Adrenal gland (tissue), 5 donors: ENCODE measurements at regions not wholly inside any gene's neighbourhood (a gene's known extent, or its start where the extent isn't known, plus 50 kb on each side); places are given as distances from the start of the nearest gene placed in this dataset.

ENCODE experiments used
- POLR2A ChIP-seq, 2 donors: fragments of 450-650 bp; IDR thresholded peaks; one replicate each; pipeline ENCODE4 v1.6.1; 2017; ENCODE audit warnings: antibody characterized with exemption in 2 of 2, mild to moderate bottlenecking in 2 of 2, moderate library complexity in 1 of 2
- TF ChIP-seq, protein P1 (sequence below), 6 experiments: fragments of 450-650 bp in 4 of 6; fragments of 200-600 bp in 2 of 6; sonication (generic) in 1 of 6; IDR thresholded peaks; 1 replicate in 5 of 6; 2 replicates in 1 of 6; pipeline versions ENCODE4 v1.5.1 to v1.8.0; 2016 to 2021; ENCODE audit warnings: antibody characterized with exemption in 6 of 6, mild to moderate bottlenecking in 2 of 6, moderate library complexity in 1 of 6
- donor health status: DM: no; HTN: no; CAD: no.

- TF ChIP-seq, protein P1, sequence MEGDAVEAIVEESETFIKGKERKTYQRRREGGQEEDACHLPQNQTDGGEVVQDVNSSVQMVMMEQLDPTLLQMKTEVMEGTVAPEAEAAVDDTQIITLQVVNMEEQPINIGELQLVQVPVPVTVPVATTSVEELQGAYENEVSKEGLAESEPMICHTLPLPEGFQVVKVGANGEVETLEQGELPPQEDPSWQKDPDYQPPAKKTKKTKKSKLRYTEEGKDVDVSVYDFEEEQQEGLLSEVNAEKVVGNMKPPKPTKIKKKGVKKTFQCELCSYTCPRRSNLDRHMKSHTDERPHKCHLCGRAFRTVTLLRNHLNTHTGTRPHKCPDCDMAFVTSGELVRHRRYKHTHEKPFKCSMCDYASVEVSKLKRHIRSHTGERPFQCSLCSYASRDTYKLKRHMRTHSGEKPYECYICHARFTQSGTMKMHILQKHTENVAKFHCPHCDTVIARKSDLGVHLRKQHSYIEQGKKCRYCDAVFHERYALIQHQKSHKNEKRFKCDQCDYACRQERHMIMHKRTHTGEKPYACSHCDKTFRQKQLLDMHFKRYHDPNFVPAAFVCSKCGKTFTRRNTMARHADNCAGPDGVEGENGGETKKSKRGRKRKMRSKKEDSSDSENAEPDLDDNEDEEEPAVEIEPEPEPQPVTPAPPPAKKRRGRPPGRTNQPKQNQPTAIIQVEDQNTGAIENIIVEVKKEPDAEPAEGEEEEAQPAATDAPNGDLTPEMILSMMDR (IDR thresholded peaks at IDR 0.05) = no peak
- no peak for TF ChIP-seq POLR2A (IDR thresholded peaks at IDR 0.05)
Observed at GRCh38 chr19:46919324-46919723, 58.5 kb downstream of the ARHGAP35 start.
